Keratinocyte (primary cell): ENCODE measurements at regions not wholly inside any gene's neighbourhood (a gene's known extent, or its start where the extent isn't known, plus 50 kb on each side); places are given as distances from the start of the nearest gene placed in this dataset.
"Not testable (repeated sequence)": the region's sequence is repeated elsewhere in the genome, so short reads cannot be mapped to it uniquely, and the experiment has no call there.

Source experiments
- DNase-seq: peaks from one replicate; pipeline ENCODE4 v3.0.0-alpha.2; 2011; ENCODE audit warnings: low read depth, missing footprints, low spot score
- FAIRE-seq: peaks from 2 replicates; lab custom pipeline; 2011; peaks lifted over from hg19 to GRCh38; lab: Jason Lieb, UNC
- H2AFZ ChIP-seq: 2 replicates; pipeline ENCODE4 v1.6.0; 2012; ENCODE audit warnings: low read length, control low read depth, inconsistent platforms; ENCODE audit not compliant: control insufficient read depth
- H3K27ac ChIP-seq: 2 replicates; pipeline ENCODE4 v1.5.1; 2011; ENCODE audit warnings: low read length; ENCODE audit not compliant: control insufficient read depth, insufficient read depth
- H3K27me3 ChIP-seq: 3 replicates; pipeline ENCODE4 v1.6.0; 2011; ENCODE audit warnings: low read length; ENCODE audit not compliant: control insufficient read depth, insufficient read depth; ENCODE audit errors: extremely low read depth
- H3K36me3 ChIP-seq, 2 experiments: 2 replicates in 1 of 2; 3 replicates in 1 of 2; pipeline ENCODE4 v1.5.1; 2011; ENCODE audit warnings: low read length in 2 of 2, mild to moderate bottlenecking in 1 of 2; ENCODE audit not compliant: control insufficient read depth in 2 of 2, insufficient read depth in 2 of 2; ENCODE audit errors: extremely low read depth in 1 of 2
- H3K4me1 ChIP-seq: 3 replicates; pipeline ENCODE4 v1.5.1; 2011; ENCODE audit warnings: low read length; ENCODE audit not compliant: control insufficient read depth, insufficient read depth; ENCODE audit errors: extremely low read depth
- H3K4me2 ChIP-seq: 3 replicates; pipeline ENCODE4 v1.6.0; 2011; ENCODE audit warnings: low read depth, low read length; ENCODE audit not compliant: control insufficient read depth, insufficient read depth; ENCODE audit errors: extremely low read depth
- H3K4me3 ChIP-seq, 3 experiments: fragments of 200-600 bp in 1 of 3; sonication (generic) in 1 of 3; 2 replicates in 2 of 3; 3 replicates in 1 of 3; pipeline ENCODE4 v1.5.1; 2011 to 2016; ENCODE audit warnings: low read length in 3 of 3, mild to moderate bottlenecking in 3 of 3, control low read depth in 2 of 3, inconsistent platforms in 1 of 3, low read depth in 1 of 3, mixed read lengths in 1 of 3, mixed run types in 1 of 3, moderate library complexity in 1 of 3; ENCODE audit not compliant: control insufficient read depth in 2 of 3, insufficient read depth in 2 of 3; ENCODE audit errors: extremely low read depth in 1 of 3
- H3K79me2 ChIP-seq: 2 replicates; pipeline ENCODE4 v1.6.0; 2012; ENCODE audit warnings: low read length; ENCODE audit not compliant: control insufficient read depth, insufficient read depth
- H3K9ac ChIP-seq: 3 replicates; pipeline ENCODE4 v1.6.0; 2011; ENCODE audit warnings: low read length; ENCODE audit not compliant: control insufficient read depth, insufficient read depth; ENCODE audit errors: extremely low read depth
- H3K9me1 ChIP-seq: 3 replicates; pipeline ENCODE4 v1.6.0; 2011; ENCODE audit warnings: low read length; ENCODE audit not compliant: control insufficient read depth, insufficient read depth; ENCODE audit errors: extremely low read depth
- H3K9me3 ChIP-seq: 2 replicates; pipeline ENCODE4 v1.5.1; 2012; ENCODE audit warnings: low read depth, low read length; ENCODE audit not compliant: control insufficient read depth
- H4K20me1 ChIP-seq: 3 replicates; pipeline ENCODE4 v1.6.0; 2011; ENCODE audit warnings: low read length; ENCODE audit not compliant: control insufficient read depth, insufficient read depth; ENCODE audit errors: extremely low read depth
- dilution Hi-C: fragments of 300-500 bp; cut with MboI; formaldehyde crosslinking; loops from one replicate; pipeline ENCODE4 v1.7.0; 2020; ENCODE audit warnings: low sequenced_read_pairs; ENCODE audit not compliant: extremely low pct_ligation_motif_present
- TF ChIP-seq, protein P1 (sequence below), 3 experiments: IDR thresholded peaks in 1 of 3; conservative IDR thresholded peaks in 1 of 3; optimal IDR thresholded peaks in 1 of 3; 2 replicates in 2 of 3; 3 replicates in 1 of 3; pipeline versions ENCODE3 to v1.5.1; 2011; ENCODE audit warnings: low read length in 3 of 3, mild to moderate bottlenecking in 3 of 3, moderate library complexity in 2 of 3, control low read depth in 1 of 3, inconsistent platforms in 1 of 3; ENCODE audit not compliant: insufficient read depth in 2 of 3; ENCODE audit errors: extremely low read depth in 1 of 3

DNA sequence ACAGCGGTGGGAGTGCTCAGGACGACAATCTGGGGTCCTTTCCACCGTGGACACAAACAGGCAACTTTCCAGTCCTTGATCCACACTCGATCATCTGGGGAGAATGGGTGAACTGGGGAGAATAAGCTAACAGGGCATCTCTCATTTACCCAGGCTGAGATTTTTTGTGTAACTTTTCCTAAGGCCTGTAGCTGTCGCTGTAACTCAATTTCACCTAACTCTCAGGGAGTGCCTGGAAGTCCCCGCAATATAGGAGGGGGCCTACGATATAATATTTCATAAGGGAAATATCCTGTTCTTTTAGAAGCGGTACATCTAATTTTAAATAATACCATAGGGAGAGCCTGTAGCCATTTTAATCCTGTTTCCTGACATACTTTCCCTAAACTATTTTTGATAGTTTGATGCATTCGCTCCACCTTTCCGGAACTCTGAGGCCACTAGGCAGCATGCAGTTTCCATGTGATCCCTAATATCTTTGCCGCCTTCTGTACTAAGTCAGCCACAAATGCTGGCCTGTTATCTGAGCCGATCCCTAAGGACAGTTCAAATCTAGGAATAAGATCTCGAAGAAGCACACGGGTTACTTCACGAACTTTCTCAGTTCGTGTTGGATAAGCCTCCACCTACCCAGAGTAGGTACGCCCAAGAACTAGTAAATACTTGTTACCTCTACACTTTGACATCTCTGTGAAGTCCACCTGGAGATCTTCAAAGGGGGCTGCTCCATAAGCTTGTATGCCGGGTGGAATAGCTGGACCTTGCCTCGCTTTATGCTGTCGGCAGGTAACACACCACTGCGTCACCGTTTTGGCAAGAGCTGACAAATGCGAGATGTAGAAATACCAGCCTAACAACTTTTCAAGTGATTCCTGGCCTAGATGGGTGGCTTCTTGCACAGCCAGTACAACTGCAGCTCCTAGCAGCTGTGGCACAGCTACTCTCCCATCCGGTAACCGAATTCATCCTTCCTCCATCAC lies 155.7 kb downstream of the UNC93B1 start:
- H3K27me3 ChIP-seq, H3K4me1 ChIP-seq, H3K9me1 ChIP-seq, FAIRE-seq, H3K27ac ChIP-seq, H4K20me1 ChIP-seq, DNase-seq, H3K9me3 ChIP-seq, H3K36me3 ChIP-seq, H3K79me2 ChIP-seq, dilution Hi-C loops: not testable (repeated sequence)
- H3K4me2 ChIP-seq, result peak overlapping the region; percentile 77
- H3K9ac ChIP-seq, result peak overlapping the region; percentile 10
- TF ChIP-seq, protein P1, sequence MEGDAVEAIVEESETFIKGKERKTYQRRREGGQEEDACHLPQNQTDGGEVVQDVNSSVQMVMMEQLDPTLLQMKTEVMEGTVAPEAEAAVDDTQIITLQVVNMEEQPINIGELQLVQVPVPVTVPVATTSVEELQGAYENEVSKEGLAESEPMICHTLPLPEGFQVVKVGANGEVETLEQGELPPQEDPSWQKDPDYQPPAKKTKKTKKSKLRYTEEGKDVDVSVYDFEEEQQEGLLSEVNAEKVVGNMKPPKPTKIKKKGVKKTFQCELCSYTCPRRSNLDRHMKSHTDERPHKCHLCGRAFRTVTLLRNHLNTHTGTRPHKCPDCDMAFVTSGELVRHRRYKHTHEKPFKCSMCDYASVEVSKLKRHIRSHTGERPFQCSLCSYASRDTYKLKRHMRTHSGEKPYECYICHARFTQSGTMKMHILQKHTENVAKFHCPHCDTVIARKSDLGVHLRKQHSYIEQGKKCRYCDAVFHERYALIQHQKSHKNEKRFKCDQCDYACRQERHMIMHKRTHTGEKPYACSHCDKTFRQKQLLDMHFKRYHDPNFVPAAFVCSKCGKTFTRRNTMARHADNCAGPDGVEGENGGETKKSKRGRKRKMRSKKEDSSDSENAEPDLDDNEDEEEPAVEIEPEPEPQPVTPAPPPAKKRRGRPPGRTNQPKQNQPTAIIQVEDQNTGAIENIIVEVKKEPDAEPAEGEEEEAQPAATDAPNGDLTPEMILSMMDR (optimal IDR thresholded peaks at IDR 0.05 in 1 of 3, IDR thresholded peaks at IDR 0.05 in 1 of 3, conservative IDR thresholded peaks at IDR 0.05 in 1 of 3; ENCODE audit: extremely low read depth in 1 of 3, insufficient read depth in 2 of 3, low read length in 3 of 3), result peak in 2 of 3 experiments; percentile 36 to 46
- H3K4me3 ChIP-seq, result peak overlapping the region in 2 of 3 experiments; percentile 14 to 44
- H2AFZ ChIP-seq, result peak overlapping the region; percentile 54

DNA sequence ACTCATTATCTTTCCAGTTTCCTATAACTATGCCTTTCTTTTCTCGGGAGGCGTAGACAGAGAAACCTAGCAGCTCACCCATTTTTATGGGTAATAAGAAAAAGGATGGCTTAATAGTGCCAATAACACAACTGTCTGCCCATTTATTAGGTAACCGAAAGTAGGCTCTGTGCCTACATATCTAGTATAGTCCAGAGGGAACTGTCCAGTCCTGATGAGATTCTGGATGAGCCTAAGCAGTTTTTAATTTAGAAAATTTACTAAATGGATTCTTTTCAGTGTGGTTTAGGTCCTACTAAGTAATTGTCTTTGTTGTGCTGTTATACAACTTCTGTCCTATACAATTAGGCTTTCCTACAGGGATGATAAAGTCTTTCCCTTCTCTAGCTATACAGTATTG lies 157.6 kb downstream of the UNC93B1 start:
- H3K36me3 ChIP-seq, FAIRE-seq, H4K20me1 ChIP-seq, H3K27ac ChIP-seq, DNase-seq, H3K27me3 ChIP-seq, H3K4me1 ChIP-seq, H3K79me2 ChIP-seq, H3K9me1 ChIP-seq, H3K9me3 ChIP-seq, H3K4me3 ChIP-seq, H3K4me2 ChIP-seq, H2AFZ ChIP-seq, H3K9ac ChIP-seq, dilution Hi-C loops: not testable (repeated sequence)

GRCh38 chr11:67845296-67845695 lies 158.6 kb downstream of the UNC93B1 start:
- H3K79me2 ChIP-seq, H3K9me3 ChIP-seq, H3K36me3 ChIP-seq, DNase-seq, H3K9ac ChIP-seq, H3K27me3 ChIP-seq, H3K4me1 ChIP-seq, H3K4me3 ChIP-seq, H3K9me1 ChIP-seq, H2AFZ ChIP-seq, H3K27ac ChIP-seq, dilution Hi-C loops, H4K20me1 ChIP-seq, H3K4me2 ChIP-seq, FAIRE-seq: not testable (repeated sequence)

GRCh38 chr11:67840599-67840998 lies 163.3 kb downstream of the UNC93B1 start:
- H3K79me2 ChIP-seq, H2AFZ ChIP-seq, dilution Hi-C loops, FAIRE-seq, H3K27me3 ChIP-seq, H3K4me1 ChIP-seq, H3K4me2 ChIP-seq, H3K9me1 ChIP-seq, DNase-seq, H3K4me3 ChIP-seq, H3K27ac ChIP-seq, H4K20me1 ChIP-seq, H3K36me3 ChIP-seq, H3K9ac ChIP-seq, H3K9me3 ChIP-seq: not testable (repeated sequence)
